HT1080 (cell line): ENCODE measurements at regions not wholly inside any gene's neighbourhood (a gene's known extent, or its start where the extent isn't known, plus 50 kb on each side); places are given as distances from the start of the nearest gene placed in this dataset.

Source experiments
- DNase-seq: peaks from one replicate; pipeline ENCODE4 v3.0.0-alpha.2; 2015; ENCODE audit warnings: low read depth

DNA sequence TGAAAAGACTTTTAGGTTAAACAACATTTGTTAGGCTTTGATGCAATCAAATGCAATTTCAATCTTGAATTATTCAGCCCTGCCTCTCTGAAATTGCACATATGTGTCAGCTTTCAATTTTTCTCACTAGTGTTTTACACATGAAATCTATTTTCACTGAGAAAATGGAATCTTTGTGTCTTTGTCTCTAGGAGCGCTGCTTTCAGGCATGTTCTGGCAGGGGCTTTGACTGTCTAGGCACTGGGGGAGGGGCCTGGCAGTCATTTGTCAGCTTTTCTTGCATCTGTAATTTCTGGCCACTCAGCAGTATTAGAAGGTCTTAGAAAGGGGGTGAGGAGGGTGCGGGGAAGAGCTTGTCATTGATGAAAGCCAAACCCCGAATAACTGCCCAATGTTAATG is 264.4 kb downstream of the PTPRC start:
- no peak for DNase-seq

DNA sequence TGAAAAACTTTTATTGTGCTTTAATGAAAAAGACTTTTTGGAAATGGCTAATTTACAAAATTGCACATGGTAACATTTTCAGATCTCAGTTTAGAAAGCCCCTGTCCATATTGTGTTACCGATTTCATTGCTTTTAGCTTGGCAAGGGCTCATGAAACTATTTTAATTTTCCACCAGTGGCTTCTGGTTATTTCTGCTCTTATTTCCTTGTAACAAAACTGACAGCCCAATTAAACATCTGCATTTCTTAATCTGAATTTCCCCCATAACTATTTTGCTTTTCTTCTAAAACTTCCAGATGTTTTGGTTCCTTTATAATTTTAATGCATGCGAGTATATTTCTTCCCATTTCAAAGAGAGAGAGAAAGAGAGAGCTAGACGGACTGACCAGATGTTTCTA is 264.8 kb downstream of the PTPRC start:
- DNase-seq, result no peak

DNA sequence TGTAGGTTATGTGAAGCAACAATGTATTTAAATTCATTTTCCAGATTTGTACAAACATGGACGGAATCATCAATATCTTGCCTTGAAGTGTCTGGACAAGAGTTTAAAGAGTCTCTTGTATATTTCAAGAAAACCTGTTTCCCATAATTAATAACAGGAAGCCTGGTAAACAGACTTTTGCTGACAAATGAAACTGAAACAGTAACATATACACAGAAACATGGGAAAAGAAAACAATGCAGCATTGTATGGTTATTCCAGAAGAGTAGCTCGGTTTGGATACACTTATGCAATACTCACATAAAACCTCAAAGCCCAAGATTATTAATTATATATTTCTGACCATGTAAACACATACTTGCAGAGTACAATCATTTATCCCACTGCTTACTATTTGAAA is 265.5 kb downstream of the PTPRC start:
- DNase-seq, result no peak

DNA sequence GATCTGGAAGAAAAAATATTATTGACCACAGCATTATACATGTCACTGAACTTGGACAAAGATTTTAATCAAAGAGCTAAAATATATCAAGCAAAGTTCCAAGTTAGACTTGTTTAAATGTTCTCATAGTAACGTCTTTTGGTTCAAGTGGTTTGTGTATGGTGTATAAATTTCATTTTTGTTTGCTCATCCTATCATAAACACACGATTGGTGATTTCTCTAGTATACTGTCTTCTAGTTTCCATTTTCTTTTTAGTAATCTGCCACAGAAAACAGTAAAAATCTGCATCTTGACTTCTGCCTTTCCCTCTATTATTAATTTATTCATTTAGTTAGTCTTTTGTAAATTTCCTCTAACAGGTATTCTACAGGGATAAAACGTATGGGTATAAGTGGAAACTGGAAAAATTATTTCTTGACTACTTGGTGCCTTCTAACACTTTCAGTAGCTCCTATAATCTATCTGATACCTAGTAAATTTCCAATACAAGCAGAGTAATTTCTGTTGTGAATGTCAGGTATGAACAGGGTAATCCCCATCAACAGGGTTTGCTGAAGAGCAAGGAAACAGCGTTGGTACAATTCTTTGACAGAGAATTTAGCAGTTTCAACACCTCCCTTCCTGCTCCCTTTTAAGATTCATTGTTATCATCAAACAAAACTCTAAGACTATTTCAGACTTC is 268.0 kb downstream of the PTPRC start:
- no peak for DNase-seq

DNA sequence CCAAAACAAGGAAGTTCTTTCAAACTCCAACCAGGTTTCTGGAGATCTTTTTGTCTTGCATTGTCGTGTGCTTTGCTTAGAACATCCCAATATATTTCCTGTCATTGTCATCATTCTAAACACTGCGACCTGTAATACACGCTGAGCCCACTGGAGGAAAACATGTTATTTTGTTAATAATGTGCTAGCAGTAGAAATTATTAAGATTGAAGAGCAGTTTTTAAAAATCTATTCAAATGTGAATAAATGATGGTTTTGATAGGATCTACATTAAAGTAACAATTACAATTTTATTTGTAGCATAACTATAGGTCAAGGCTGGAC is 268.5 kb downstream of the PTPRC start:
- DNase-seq, result no peak

DNA sequence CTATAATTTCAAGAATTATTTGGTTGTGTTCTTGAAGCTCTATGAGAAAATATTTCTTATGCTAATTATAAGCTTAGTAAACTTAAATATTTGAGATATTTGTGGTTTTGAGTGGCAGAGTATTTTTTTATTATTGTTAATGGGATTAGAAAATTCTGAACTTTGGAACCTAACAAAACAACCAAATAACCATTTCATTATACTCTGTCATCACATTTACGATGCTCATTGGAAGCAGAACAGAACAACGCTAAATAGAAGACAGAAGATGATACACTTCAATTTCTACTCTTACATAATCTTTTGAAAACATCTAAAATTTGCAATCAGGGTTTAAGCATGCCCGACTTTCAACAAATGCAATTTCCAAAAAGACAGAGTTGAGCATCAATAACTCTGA is 270.2 kb downstream of the PTPRC start:
- no peak for DNase-seq

DNA sequence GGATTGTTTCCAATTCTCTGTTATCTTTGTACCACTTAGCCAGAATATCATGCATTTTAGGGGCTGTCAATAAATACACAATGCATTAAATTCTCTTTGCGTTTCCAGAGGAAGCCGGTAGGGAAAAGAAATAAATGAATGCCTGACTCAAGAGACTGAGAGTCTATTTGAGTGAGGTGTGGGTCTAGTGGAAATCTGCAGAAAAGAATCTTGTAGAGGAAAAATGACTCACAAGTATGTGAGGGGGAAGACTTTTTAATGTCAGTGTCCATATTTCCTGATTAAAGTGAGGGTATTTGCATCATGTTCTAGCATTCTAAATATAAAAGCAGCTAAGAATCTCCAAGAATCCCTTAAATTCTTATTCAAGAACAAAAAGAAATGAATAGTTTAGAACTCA is 271.1 kb downstream of the PTPRC start:
- no peak for DNase-seq

DNA sequence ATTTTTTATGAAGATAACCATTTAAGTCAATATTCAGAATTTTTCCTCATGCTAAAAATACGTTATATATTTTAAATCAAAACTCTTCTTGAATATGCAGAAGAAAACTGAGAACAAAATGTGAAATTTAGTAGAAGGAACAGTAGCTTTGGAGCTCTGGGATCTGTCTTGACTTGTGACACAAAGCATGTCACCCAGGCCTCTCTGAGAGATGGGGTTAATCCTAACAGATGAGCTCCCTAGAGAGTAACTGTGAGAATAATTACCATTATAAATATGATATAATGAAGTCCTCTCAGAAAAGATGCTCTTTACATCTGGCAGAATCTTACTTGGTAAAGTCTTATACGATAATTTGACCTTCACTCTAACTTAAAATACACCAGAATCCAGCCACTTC is 272.0 kb downstream of the PTPRC start:
- DNase-seq, result no peak

DNA sequence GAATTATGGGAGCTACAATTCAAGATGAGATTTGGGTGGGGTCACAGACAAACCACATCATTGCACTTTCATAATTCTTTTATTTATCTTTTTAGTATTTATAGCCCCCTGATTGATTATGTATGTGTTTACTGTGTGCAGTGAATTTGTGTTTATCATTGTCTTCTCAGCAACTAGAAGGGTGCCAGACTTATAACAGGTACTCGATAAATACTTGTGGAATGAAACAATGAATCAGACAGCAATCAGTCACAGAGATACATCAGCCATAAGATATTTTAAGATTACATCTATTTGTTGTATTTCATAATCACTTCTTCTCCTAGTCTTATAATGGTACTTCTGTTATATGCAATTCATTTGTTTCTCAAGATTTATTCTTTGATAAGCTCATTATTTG is 273.2 kb downstream of the PTPRC start:
- DNase-seq, result no peak

DNA sequence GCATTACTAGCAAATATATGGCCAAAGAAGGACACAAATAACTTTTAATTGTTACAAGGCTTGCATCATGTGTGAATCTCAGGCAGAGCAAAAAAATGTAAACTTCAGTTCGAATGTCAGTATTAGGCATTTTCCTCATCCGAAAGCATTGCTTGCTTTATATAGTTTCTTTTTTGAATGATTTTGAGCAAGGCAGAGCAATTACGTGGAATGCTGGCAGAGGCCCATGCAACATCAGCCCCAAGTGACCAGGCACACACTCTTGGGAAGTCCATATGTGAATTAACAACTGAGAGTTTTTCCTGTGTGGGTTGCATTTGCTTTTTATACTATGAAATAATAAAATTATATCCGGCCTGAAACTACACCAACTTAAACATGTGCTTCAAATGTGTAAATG is 274.8 kb downstream of the PTPRC start:
- DNase-seq, result no peak

DNA sequence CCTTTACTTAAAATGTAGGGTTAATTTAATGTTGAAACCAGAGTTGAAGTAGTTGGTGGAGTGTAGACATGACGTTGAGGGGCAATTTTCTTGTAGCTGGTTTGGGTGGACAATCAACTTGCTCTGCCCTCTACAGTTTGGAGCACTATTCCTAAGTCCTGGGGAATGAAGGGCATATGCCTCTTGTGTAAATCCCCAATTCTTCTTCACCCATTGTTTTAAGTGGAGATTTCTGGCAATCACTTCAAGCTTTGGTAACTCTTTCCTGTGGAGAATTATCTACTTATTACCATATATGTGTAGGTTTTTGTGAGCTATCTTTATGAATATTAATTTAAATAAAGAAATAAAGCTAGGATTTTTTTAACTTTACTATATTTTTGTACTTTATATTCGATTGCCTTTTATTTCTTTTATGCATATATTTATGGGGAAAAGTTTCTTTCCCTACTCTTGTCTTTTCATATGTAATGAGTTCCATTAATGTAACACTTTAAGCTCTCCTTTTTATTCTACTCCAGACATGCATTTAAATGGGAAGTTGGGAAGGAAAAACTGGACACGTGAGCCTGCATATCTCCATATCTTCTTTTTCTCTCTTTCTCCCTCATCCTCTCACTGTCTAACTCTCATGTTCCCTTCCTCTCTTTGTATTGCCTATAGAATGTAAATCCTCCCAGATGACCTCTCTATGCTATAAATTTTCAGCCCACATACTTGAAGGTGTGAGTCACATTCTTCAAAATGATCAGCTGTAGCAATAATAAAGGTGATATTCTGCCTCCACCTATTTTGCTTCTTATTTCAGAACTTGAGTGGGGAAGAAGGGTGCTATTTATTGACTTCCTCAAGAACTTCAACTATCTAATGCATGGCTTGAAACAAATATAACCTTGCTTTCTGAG is 276.7 kb downstream of the PTPRC start:
- peak; percentile 12 for DNase-seq

DNA sequence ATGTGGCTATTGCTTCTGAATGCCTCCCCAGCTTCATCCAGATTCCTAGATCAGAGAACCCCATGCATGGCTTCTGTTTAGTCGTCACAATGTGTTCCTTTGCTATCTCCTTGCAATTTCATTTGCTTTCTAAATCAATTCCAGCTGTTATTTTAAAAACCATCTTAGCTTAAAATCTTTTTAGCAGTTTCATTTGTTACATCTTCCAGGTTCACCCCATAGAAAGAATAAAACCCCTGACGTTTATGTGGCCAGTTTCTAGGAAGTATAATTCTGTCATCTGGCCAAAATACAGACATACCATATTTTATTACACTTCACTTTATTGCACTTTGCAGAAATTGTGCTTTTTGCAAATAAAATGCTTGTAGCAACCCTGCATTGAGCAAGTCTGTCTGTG is 278.4 kb downstream of the PTPRC start:
- DNase-seq, result no peak

DNA sequence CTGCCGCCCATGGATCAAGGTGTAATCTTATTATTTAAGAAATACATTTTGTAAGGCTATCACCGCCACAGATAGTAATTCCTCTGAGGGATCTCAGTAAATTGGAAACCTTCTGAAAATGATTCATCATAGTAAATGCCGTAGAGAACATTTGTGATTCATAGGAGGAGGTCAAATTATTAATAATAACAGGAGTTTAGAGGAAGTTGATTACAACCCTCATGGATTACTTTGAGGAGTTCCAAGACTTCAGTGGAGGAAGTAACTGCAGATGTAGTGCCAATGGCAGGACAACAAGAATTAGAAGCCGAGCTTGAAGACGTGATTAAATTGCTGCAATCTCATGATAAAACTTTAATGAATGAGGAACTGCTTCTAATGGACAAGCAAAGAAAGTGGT is 280.1 kb downstream of the PTPRC start:
- DNase-seq, result no peak

DNA sequence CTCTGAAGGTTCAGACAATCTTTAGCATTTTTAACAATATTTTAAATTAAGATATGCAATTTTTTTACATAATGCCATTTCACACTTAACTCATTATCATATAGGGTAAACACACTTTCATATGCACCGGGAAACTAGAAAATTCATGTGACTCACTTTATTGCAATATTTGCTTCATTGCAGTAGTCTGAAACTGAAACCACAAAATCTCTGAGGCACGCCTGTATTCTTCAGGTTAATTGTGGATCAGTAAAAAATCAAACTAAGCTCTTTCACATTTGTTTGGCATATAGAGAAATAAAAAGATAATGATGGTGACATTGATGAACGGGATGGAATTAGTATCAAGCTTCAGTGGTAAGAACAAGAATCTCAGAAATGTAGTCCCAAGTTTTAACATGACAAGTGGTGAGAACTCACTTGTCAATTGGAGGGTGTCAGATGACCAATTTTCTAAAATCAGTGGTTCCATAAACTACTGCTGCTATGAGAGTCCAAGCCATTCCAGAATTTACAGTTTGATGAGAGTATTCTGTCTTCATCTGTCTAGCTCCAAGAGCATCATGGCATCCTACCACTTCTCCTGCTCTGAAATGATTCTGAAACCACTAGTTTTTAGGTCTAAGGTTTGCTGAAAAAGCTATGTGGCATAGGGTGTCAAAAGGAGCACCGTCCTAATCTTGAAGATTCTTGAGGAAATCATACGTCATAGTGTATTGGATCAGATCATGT is 281.0 kb downstream of the PTPRC start:
- DNase-seq, result no peak

DNA sequence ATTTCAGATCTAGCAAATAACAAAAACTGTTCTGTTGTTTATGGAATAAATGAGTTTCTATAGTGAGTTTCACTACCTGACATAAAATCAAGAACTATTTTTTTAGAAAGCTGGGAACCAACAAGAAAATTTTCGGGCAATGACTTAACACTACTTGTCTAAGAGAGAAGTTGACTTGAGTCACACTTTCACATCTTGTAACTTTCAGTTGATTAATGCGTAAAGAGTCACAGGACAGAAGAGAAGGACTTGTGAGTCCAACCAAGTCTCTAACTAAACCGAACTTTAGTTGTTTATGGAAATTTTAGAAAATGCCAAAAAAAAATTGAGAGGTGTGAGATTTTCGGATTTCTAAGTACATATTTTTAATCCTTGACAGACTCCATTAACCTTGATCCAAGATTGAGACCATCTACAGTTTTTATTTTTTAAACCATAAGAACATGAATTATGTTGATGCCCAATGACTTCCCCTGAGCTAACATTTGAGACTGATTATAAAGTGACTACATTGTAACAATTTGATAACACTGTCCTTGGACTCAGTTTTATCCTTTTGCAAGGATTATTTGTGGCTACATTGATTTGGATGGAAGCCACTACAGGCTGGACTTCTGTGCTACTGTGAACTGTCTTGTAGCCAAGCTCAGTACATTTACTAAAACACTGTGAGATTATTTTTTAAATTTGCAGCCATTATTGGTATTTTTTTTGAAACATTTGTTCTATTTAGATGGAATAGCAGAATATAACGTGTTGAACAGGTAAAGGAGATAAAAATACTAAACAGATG is 284.0 kb downstream of the PTPRC start:
- no peak for DNase-seq

DNA sequence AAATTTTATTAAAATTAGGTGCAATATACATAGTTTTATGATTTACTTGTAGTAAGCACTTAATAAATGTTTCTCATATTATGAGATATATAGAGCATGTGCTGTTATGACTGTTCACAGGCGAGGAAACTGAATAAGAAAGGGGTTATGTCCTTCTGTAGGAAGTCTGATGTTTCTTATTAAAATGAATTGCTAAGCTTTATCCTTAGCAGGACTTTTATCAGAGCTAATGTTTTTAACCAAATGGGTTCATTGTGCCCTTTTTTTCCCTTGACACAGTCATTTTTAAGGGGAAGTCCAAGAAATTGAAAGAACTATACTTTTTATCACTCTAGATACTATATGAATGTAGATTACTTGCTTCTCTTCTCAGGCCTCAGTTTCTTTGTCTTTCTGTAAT is 285.2 kb downstream of the PTPRC start:
- DNase-seq, result no peak

DNA sequence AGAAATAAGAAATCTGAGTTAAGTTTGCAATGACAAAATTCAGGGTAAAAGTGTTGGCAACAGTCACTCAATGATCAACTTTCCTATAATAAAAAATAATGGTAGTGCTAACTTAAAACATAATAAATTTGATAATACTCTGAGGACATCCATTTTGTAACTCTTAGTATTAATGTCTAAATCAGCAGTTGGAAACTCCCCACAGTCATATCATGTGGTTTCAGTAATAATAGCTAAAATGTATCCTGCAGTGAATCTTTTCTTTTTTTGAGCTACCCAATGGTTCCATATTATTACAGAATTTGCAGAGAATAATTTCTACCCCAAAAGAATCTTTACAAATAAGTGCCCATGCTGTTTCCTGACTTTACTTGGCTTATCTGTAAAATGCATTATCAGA is 286.7 kb downstream of the PTPRC start:
- DNase-seq, result no peak

DNA sequence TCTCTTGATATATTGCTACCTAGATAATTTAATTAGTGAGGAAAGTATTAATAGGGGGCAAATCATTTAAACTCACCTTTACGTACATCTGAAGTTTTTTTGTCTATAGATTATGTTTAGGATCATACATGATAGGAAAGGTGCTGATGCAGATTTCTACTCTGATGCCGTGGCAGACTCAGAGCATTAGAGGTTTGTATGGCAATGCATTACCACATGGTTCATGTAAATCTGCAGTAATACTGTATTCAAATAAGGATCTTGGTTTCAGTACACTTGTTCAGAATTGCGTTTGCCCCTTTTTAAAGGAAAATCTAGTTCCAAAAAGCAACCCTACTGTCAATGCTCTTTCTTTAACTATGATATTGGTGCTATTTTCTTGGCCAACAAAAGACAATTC is 288.3 kb downstream of the PTPRC start:
- DNase-seq, result no peak

DNA sequence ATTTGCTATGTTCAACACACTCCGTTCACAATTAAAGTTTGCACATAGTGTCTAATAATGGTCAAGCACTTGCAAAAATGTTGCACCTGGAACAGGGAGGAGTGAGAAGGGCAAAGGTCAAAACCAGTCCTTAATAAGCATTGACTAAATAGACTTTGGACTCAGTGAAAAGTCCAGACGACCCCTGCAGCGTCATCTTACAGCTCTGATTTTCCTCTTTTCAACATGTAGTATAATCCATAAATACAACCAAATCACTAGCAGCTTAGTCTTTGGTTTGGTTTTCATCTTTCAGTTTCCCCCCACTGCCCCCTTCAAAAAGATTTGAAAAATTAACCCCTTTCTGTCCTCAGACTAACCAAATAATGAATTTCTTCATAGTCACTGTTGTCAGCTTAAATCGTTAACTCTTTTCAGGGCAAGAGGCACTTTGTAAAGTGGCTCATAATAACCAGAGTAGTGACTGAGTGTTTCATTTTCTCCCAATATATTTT is 290.3 kb downstream of the PTPRC start:
- no peak for DNase-seq

DNA sequence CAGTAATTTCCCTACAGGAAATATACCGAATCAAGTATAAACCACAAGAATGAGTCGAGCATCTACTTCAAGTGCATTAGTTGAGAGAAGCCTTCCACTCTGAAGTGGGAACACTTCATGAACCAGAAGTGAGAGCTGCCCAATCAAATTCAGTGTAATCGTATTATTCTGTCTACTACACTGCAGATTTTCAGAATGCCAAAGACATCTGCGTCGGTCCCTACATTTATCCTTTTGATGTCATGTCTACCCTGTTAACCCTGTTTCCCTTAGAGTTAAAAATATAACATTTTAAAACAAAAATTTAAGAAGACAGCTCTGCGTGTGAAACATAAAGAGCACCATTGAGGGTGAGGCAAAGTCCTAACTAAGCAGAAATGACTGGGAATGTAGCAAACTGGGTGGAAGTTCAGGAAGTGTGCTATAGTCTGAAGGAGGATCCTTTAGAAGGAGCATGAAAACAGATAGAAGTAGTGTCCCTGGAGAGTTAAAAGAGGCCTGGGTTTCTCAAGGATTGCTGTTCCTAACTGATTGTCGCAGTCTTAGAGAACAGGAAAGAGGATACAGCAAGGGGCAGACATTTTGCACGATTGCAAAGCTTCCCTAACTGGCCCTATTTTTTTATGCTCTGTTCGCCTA is 291.2 kb downstream of the PTPRC start:
- no peak for DNase-seq
